HG03159 (cell line): ENCODE measurements at regions not wholly inside any gene's neighbourhood (a gene's known extent, or its start where the extent isn't known, plus 50 kb on each side); places are given as distances from the start of the nearest gene placed in this dataset.
"Not testable (repeated sequence)": the region's sequence is repeated elsewhere in the genome, so short reads cannot be mapped to it uniquely, and the experiment has no call there.

Source experiments
- ATAC-seq: cut with Tn5 transposase; IDR thresholded peaks from one replicate; pipeline ENCODE4 v1.9.1; 2021; ENCODE audit warnings: mild to moderate bottlenecking, moderate library complexity; ENCODE audit not compliant: unreplicated experiment

DNA sequence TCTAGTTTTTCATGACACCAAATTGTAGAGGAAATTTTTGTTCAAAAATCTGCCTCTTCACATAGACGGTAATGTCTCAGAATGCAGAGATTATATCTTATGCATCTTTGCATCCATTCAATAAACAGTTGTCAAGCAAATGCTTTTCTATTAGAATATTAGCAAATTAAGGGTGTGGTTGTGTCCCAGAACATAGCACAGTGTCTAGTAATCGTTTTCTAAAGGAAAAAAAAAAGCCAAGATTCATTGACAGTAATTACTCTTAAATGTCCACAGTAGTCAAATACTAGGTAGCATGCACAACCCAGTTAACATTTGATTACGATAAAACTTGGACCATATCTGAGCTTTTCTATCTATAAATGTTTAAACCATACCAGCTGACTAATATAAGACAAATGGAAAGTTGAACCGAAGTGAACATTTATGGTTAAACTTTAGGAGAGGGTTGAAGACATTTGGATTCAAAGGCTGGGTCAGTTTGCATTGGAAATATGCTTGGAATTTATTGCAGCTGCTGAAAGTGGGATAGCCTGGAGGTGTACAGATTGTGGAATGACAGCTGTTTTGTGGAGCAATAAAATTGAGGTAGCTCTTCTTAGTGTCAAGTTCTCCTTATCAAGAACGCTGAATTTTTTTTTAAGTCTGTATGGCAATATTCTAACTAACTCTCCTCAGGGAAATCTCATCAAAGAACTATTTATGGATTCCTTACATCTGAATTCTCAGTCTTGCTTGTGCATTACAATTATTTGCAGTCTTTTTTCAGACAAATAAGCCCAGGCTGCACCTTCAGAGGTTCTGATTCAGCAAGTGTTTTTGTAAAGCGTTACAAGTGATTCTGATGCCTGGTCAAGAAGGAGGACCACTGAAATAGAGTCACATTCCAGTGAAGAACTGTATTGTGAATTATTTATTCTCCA is 66.7 kb upstream of the ATP2B1 start:
- ATAC-seq: no peak

- ATAC-seq: no peak
Measured at GRCh38 chr12:89774645-89775044, 66.0 kb upstream of the ATP2B1 start.

DNA sequence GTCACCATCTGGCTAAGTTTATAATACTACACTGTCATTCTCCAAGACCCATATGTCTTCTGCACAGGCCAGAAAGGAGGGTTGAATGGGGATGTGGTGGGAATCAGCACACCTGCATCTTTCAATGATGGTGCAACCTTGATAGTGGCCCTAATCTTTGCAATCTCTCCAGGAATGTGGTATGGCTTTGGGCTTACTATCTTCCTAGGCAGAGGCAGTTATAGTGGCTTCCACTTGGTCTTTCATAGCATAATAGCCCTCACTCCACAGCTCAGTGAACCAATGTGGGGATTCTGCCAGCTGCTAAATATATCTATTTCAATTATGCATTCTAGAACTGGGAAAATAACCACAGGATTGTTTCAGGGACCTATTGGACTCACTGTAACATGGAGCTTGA is 61.8 kb upstream of the ATP2B1 start:
- ATAC-seq: no peak

- no peak for ATAC-seq
Measured at GRCh38 chr12:89769483-89769818, 60.8 kb upstream of the ATP2B1 start.

GRCh38 chr12:89768586-89769482 is 60.2 kb upstream of the ATP2B1 start:
- no peak for ATAC-seq

GRCh38 chr12:89765959-89766824 is 57.6 kb upstream of the ATP2B1 start:
- peak; percentile 72 for ATAC-seq

DNA sequence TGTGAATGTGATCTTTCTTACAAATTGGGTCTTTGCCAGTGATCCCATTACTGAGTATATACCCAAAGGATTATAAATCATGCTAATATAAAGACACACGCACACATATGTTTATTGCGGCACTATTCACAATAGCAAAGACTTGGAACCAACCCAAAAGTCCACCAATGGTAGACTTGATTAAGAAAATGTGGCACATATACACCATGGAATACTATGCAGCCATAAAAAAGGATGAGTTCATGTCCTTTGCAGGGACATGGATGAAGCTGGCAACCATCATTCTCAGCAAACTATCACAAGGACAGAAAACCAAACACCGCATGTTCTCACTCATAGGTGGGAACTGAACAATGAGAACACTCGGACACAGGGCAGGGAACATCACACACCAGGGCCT is 55.5 kb upstream of the ATP2B1 start:
- ATAC-seq: not testable (repeated sequence)

DNA sequence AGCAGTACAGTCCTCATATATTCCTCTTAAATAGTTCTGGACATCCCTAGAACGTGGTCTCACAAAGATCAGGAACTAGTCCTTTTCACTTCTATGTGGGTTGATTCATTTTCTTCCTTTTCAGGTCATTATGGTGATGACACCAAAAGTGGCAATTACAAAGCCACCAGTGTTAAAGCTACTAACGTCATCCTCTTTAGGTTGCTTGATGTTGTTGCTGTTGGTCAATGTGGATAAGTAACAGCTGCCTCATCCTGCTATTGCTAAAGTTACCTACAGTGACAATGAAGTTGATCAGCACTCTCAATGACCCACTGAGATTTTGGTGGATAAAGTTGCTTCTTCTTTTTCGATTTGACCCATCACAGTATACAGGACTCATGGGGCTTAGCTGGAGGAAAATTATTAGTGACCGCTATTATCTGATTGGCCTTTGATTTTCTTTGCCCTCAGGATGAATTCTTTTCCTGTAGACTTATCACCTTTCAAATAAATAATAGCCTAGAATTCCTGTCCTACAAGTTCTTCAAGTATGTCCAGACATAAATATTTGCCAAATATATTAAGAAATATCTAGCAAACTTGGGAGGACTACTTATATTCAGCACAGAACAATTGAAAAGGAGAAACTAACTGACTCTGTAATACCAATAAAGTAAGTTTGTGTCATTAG is 54.0 kb upstream of the ATP2B1 start:
- peak; percentile 54 for ATAC-seq

GRCh38 chr12:89760783-89761182 is 52.1 kb upstream of the ATP2B1 start:
- ATAC-seq: no peak
